Cardiac muscle cell (in vitro differentiated cells and primary cell): ENCODE measurements at regions not wholly inside any gene's neighbourhood (a gene's known extent, or its start where the extent isn't known, plus 50 kb on each side); places are given as distances from the start of the nearest gene placed in this dataset.
A peak's percentile ranks its signal among the peaks of the same experiment; 100 is the strongest.

Experiments used
- DNase-seq, 2 donors: peaks; one replicate each; pipeline versions ENCODE4 v3.0.0 to v3.0.0-alpha.2; 2010 to 2017; ENCODE audit warnings: low read depth in 1 of 2, low spot score in 1 of 2
- H3K27ac ChIP-seq: fragments of 200-600 bp; sonication (generic); 2 replicates; pipeline ENCODE4 v1.5.1; 2016
- H3K27me3 ChIP-seq: fragments of 200-600 bp; sonication (generic); 2 replicates; pipeline ENCODE4 v1.6.0; 2016; ENCODE audit warnings: control low read depth
- H3K36me3 ChIP-seq: fragments of 200-600 bp; sonication (generic); 2 replicates; pipeline ENCODE4 v1.5.1; 2016; ENCODE audit warnings: control low read depth
- H3K4me1 ChIP-seq: fragments of 200-600 bp; sonication (generic); 2 replicates; pipeline ENCODE4 v1.8.1; 2017; ENCODE audit warnings: low read depth, mild to moderate bottlenecking, mixed run types
- H3K4me3 ChIP-seq: fragments of 200-600 bp; sonication (generic); 2 replicates; pipeline ENCODE4 v1.5.1; 2016; ENCODE audit warnings: mild to moderate bottlenecking
- H3K9me3 ChIP-seq: fragments of 200-600 bp; sonication (generic); 2 replicates; pipeline ENCODE4 v1.5.1; 2017; ENCODE audit warnings: low read depth, mild to moderate bottlenecking, control low read depth
- TF ChIP-seq, protein P1 (sequence below): IDR thresholded peaks from 2 replicates; pipeline ENCODE4 v1.5.1; 2012; ENCODE audit warnings: low read depth, mild to moderate bottlenecking, low read length

DNA sequence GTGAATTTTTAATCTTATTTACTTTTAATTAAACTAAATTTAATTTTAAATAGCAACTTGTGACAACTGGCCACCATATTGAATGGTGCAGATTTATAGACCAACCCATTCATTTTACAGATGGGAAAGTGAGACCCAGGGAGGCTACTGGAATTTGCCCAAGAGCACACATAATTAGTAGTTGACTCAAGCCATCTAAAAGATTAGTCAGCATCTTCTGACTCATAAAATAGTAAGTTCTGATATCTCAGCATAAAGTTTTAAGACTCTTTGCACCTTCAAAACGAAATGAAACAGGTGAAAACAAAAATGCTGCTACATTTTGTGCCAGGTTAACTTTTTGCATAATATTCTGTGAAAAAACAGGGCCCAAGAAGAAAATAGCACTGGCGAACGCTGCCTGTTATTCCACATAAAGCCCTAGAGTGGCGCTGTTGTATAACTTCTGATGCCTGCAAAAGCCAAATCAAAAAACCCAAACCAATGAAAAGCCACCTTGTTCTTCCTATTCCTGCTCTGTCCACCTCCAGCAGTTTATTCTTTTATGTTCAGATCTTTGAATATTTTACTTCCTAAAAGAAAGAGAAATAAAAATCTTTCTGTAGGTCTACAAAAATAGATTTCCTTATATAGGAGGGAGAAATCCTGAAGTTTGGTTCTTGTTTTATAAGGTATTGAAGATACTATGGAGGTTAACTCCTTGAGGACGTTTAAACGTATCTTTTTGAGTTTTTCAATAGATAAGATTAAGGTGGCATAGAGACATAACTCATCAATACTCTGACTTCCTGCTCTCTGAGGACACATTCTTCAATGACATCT is 62.8 kb downstream of the OTOL1 start:
- H3K27ac ChIP-seq, result no peak overlapping the region
- peaks cover 34% of the 10 kb centered on the region for H3K4me1 ChIP-seq
- peak; percentile 52 to 73 for DNase-seq
- TF ChIP-seq, protein P1, sequence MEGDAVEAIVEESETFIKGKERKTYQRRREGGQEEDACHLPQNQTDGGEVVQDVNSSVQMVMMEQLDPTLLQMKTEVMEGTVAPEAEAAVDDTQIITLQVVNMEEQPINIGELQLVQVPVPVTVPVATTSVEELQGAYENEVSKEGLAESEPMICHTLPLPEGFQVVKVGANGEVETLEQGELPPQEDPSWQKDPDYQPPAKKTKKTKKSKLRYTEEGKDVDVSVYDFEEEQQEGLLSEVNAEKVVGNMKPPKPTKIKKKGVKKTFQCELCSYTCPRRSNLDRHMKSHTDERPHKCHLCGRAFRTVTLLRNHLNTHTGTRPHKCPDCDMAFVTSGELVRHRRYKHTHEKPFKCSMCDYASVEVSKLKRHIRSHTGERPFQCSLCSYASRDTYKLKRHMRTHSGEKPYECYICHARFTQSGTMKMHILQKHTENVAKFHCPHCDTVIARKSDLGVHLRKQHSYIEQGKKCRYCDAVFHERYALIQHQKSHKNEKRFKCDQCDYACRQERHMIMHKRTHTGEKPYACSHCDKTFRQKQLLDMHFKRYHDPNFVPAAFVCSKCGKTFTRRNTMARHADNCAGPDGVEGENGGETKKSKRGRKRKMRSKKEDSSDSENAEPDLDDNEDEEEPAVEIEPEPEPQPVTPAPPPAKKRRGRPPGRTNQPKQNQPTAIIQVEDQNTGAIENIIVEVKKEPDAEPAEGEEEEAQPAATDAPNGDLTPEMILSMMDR, result peak; percentile 86
- no peaks in the 10 kb centered on the region for H3K27me3 ChIP-seq
- no peaks in the 10 kb centered on the region for H3K9me3 ChIP-seq
- no peak overlapping the region for H3K4me3 ChIP-seq
- no peaks in the 10 kb centered on the region for H3K36me3 ChIP-seq

- TF ChIP-seq, protein P1, result peak; percentile 61
- no peaks in the 10 kb centered on the region for H3K27me3 ChIP-seq
- peaks cover 27% of the 10 kb centered on the region for H3K4me1 ChIP-seq
- H3K4me3 ChIP-seq, result no peak overlapping the region
- H3K9me3 ChIP-seq, result no peaks in the 10 kb centered on the region
- no peak overlapping the region for H3K27ac ChIP-seq
- peak; percentile 57 to 78 for DNase-seq
- H3K36me3 ChIP-seq, result no peaks in the 10 kb centered on the region
Observed at GRCh38 chr3:161560008-161560637, 63.5 kb downstream of the OTOL1 start.

DNA sequence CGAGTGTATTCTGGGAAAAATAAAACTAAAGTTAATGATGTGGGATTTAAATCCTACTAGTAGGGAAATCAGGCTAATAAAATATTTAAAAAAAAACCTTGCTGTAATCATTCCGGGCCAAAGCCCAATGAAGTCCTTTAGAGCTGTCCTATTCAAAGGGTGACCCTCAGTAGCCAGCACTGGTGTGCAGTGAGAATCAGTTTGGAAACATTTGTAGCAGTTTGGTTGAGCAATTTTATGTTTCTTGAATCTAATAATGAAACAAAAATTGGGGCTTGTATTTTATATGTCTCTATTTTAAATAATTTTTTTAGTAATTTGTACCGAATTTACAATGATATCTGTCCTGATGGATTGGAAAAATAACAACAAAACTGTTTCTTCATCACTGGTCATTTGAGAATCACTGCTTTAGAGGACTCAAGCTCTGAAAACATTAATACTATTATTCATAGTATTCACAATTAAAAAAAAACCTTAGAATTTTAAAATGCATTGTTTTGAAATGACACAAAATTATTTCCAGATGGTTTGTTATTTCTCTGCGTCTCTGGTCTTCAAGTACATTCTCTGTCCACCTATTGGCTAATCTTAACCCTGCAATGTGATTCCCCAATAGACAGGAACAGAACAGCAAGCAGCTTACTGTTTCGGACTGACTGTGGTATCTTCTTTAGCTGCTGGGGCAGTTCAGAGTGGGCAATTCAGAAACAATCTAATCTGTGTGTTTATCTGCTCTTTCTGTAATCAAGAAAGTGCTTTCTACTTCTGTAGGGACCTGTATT is 71.2 kb downstream of the OTOL1 start:
- Histone ChIP-seq H3K4me1 (no peaks in the 10 kb centered on the region), H3K9me3 (no peaks in the 10 kb centered on the region), H3K27me3 (no peaks in the 10 kb centered on the region), H3K36me3 (no peaks in the 10 kb centered on the region), H3K27ac (no peak overlapping the region), H3K4me3 (no peak overlapping the region)
- DNase-seq, result no peak
- TF ChIP-seq, protein P1, result no peak

DNA sequence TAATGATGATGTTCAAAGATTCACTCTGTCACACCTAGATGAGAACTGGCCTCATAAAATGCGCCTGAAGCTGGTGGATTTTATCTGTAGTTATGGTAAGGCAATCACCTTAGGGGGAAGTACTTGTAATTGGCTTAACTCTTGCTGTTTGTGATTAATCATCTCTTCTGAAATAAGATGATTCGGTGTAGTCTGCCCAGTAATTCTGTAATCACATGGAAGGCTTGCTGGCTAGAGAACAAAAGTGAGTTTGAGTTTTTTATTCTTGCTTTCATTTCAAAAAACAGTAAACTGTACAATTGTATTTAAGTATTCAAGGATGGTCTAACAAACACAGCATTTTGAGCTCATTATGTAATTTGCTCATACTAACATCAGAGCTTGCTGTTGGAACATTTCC is 72.1 kb downstream of the OTOL1 start:
- no peak overlapping the region for H3K27ac ChIP-seq
- no peaks in the 10 kb centered on the region for H3K27me3 ChIP-seq
- TF ChIP-seq, protein P1, result no peak
- H3K36me3 ChIP-seq, result no peaks in the 10 kb centered on the region
- H3K4me1 ChIP-seq, result no peaks in the 10 kb centered on the region
- H3K4me3 ChIP-seq, result no peak overlapping the region
- H3K9me3 ChIP-seq, result no peaks in the 10 kb centered on the region
- DNase-seq, result no peak

DNA sequence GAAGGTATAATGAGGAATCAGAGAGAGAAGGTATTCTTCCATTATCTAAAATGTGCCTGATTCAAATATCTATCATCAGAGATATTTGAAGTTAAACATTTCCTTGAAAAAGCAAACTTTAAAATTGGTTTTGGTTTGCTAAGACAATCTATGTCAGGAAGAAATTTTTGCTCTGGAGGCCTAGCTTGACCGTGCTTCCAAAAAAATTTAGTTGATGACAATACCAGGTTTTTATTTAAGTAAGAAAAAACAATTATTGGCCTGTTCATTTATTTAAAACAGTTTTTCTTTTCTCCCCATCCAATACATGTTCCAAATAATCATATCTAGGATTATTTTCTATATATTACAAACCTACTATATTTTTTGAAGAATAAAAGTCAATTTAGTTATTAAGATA is 75.3 kb downstream of the OTOL1 start:
- H3K9me3 ChIP-seq, result no peaks in the 10 kb centered on the region
- H3K36me3 ChIP-seq, result no peaks in the 10 kb centered on the region
- TF ChIP-seq, protein P1, result no peak
- no peak for DNase-seq
- no peak overlapping the region for H3K27ac ChIP-seq
- no peaks in the 10 kb centered on the region for H3K27me3 ChIP-seq
- H3K4me1 ChIP-seq, result no peaks in the 10 kb centered on the region
- no peak overlapping the region for H3K4me3 ChIP-seq
